Sigmoid colon (tissue), 6 donors: ENCODE measurements at regions not wholly inside any gene's neighbourhood (a gene's known extent, or its start where the extent isn't known, plus 50 kb on each side); places are given as distances from the start of the nearest gene placed in this dataset.

Experiments used
- DNase-seq: peaks from one replicate; pipeline ENCODE4 v3.0.0-alpha.2; 2019
- H3K27ac ChIP-seq, 4 donors: fragments of 200-600 bp; sonication (generic); one replicate each; pipeline ENCODE4 v1.5.1; 2016 to 2019; ENCODE audit warnings: mild to moderate bottlenecking in 1 of 4
- H3K27me3 ChIP-seq, 3 donors: fragments of 200-600 bp; sonication (generic); one replicate each; pipeline ENCODE4 v1.5.1; 2019; ENCODE audit warnings: mild to moderate bottlenecking in 1 of 3
- H3K36me3 ChIP-seq, 4 donors: fragments of 200-600 bp; sonication (generic); one replicate each; pipeline ENCODE4 v1.5.1; 2016 to 2019
- H3K4me1 ChIP-seq, 4 donors: fragments of 200-600 bp; sonication (generic); one replicate each; pipeline ENCODE4 v1.5.1; 2017 to 2019
- H3K4me3 ChIP-seq, 4 donors: fragments of 200-600 bp; sonication (generic); one replicate each; pipeline ENCODE4 v1.5.1; 2017 to 2019; ENCODE audit warnings: mild to moderate bottlenecking in 2 of 4, moderate library complexity in 1 of 4
- H3K9me3 ChIP-seq, 4 donors: fragments of 200-600 bp in 3 of 4; sonication (generic) in 3 of 4; one replicate each; pipeline versions ENCODE4 v1.5.1 to v1.6.1; 2013 to 2019
- CTCF ChIP-seq, 4 experiments: fragments of 450-650 bp in 3 of 4; fragments of 200-600 bp in 1 of 4; IDR thresholded peaks; one replicate each; pipeline ENCODE4 v1.5.1; 2016 to 2019; ENCODE audit warnings: antibody characterized with exemption in 4 of 4, mild to moderate bottlenecking in 3 of 4, moderate library complexity in 2 of 4
- EP300 ChIP-seq, 4 donors: sonication (generic); formaldehyde crosslinking; IDR thresholded peaks; one replicate each; pipeline ENCODE4 v1.6.1; 2017; ENCODE audit warnings: antibody characterized with exemption in 4 of 4
- POLR2A ChIP-seq, 2 donors: fragments of 450-650 bp; IDR thresholded peaks; one replicate each; pipeline ENCODE4 v1.6.1; 2016; ENCODE audit warnings: antibody characterized with exemption in 2 of 2, mild to moderate bottlenecking in 2 of 2, moderate library complexity in 2 of 2
- POLR2AphosphoS5 ChIP-seq, 4 donors: sonication (generic); formaldehyde crosslinking; IDR thresholded peaks; one replicate each; pipeline ENCODE4 v1.6.1; 2017; ENCODE audit warnings: antibody characterized with exemption in 4 of 4
- WGBS, 2 donors: extraction: QIAGEN DNeasy Blood & Tissue Kit; methylation state at CpG; one replicate each; pipeline ENCODE4 v1.1.7; 2013; 5-methylcytosine and 5-hydroxymethylcytosine counted together
- intact Hi-C: fragments of 100-400 bp; cut with DNase I; formaldehyde crosslinking; loops from one replicate; pipeline ENCODE4 v1.15.1; 2023
- donor health status: healthy with polysubstance abuse.
- donor health status: healthy.

- no peak for DNase-seq
- Histone ChIP-seq H3K36me3 (no peaks in the 10 kb centered on the region), H3K4me3 (no peak overlapping the region), H3K27me3 (no peaks in the 10 kb centered on the region), H3K27ac (no peak overlapping the region), H3K4me1 (peaks cover 0 to 21% (median 6%) of the 10 kb centered on the region in 4 donors), H3K9me3 (no peaks in the 10 kb centered on the region)
- TF ChIP-seq EP300 (IDR thresholded peaks at IDR 0.05) (no peak), POLR2AphosphoS5 (IDR thresholded peaks at IDR 0.05) (no peak), POLR2A (IDR thresholded peaks at IDR 0.05) (no peak), CTCF (IDR thresholded peaks at IDR 0.05) (no peak)
- 81 to 93% methylated on average over 1 of the region's 1 CpG for WGBS, 2 donors
- intact Hi-C loops: no loop called here
Measured at GRCh38 chr1:164360265-164360664, 198.7 kb upstream of the PBX1 start.

DNA sequence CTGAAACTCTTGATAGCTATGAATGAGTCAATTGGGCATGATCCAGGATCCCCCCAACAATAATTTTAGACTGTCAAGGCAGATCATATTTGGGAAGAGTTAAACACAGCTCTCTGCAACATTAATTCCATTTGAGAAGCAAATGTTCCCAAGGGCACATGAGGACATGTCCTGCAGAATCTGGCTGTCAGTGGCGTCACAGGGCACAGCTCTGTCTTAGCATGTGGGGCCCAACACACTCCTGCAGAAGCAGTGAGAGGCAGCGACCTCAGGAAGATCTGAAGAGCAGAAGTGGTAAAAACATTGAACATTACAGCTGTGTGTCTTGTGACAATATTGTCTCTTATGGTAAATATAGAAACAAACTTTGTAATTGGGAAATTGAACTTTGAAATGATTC, 197.1 kb upstream of the PBX1 start:
- WGBS, 2 donors: 68 to 75% methylated on average over 2 of the region's 2 CpGs
- H3K9me3 ChIP-seq: peaks cover 0 to 6% (median 2%) of the 10 kb centered on the region in 4 donors
- no peak overlapping the region for H3K27ac ChIP-seq

DNA sequence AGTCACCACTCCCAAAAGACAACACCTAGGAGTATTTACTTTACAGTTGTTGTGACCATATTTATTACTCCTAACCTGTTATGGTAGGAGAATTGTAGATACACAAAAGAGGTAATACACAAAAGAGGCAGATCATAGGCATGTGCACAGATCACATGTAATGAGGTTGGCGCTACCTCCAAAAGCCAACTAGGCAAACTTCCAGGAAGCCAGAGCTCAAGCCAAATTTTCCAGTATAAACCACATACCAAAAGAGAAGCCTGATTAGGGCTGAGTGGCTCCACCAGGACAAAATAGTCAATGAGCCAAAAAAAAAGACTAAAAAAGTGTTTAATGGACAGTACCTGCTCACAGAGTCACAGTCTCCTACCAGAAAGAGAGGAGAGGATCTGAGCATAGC, 195.0 kb upstream of the PBX1 start:
- no peak for DNase-seq
- Histone ChIP-seq H3K27me3 (no peaks in the 10 kb centered on the region), H3K9me3 (peaks cover 0 to 6% (median 2%) of the 10 kb centered on the region in 4 donors), H3K36me3 (no peaks in the 10 kb centered on the region), H3K27ac (no peak overlapping the region), H3K4me1 (peaks cover 0 to 25% (median 8%) of the 10 kb centered on the region in 4 donors), H3K4me3 (no peak overlapping the region)
- intact Hi-C loops: no loop called here
- no peak for TF ChIP-seq CTCF (IDR thresholded peaks at IDR 0.05)
- TF ChIP-seq POLR2AphosphoS5 (IDR thresholded peaks at IDR 0.05): no peak
- no peak for TF ChIP-seq POLR2A (IDR thresholded peaks at IDR 0.05)
- no peak for TF ChIP-seq EP300 (IDR thresholded peaks at IDR 0.05)
- WGBS, 2 donors: 38 to 85% methylated on average over 1 of the region's 1 CpG

More for the DNA sequence above, 197.1 kb upstream of the PBX1 start:
- Histone ChIP-seq H3K36me3 (no peaks in the 10 kb centered on the region), H3K27me3 (no peaks in the 10 kb centered on the region), H3K4me3 (no peak overlapping the region), H3K4me1 (peaks cover 0 to 21% (median 6%) of the 10 kb centered on the region in 4 donors)
- TF ChIP-seq CTCF (IDR thresholded peaks at IDR 0.05) (no peak), EP300 (IDR thresholded peaks at IDR 0.05) (no peak), POLR2A (IDR thresholded peaks at IDR 0.05) (no peak), POLR2AphosphoS5 (IDR thresholded peaks at IDR 0.05) (no peak)
- DNase-seq: no peak
- intact Hi-C loops: no loop called here

GRCh38 chr1:164366014-164366413, 193.0 kb upstream of the PBX1 start:
- no peaks in the 10 kb centered on the region for H3K27me3 ChIP-seq
- no peak for DNase-seq
- intact Hi-C loops: no loop called here
- H3K9me3 ChIP-seq: peaks cover 0 to 6% (median 2%) of the 10 kb centered on the region in 4 donors
- peaks cover 0 to 39% (median 24%) of the 10 kb centered on the region in 4 donors for H3K4me1 ChIP-seq
- TF ChIP-seq CTCF (IDR thresholded peaks at IDR 0.05) (no peak), POLR2A (IDR thresholded peaks at IDR 0.05) (no peak), EP300 (IDR thresholded peaks at IDR 0.05) (no peak), POLR2AphosphoS5 (IDR thresholded peaks at IDR 0.05) (no peak)
- H3K36me3 ChIP-seq: no peaks in the 10 kb centered on the region
- no peak overlapping the region for H3K4me3 ChIP-seq
- H3K27ac ChIP-seq: no peak overlapping the region
- 88 to 92% methylated on average over 1 of the region's 1 CpG for WGBS, 2 donors
